ENCODE measurements at regions not wholly inside any gene's neighbourhood (a gene's known extent, or its start where the extent isn't known, plus 50 kb on each side); places are given as distances from the start of the nearest gene placed in this dataset.
"Not testable (repeated sequence)": the region's sequence is repeated elsewhere in the genome, so short reads cannot be mapped to it uniquely, and the experiment has no call there.

DNA sequence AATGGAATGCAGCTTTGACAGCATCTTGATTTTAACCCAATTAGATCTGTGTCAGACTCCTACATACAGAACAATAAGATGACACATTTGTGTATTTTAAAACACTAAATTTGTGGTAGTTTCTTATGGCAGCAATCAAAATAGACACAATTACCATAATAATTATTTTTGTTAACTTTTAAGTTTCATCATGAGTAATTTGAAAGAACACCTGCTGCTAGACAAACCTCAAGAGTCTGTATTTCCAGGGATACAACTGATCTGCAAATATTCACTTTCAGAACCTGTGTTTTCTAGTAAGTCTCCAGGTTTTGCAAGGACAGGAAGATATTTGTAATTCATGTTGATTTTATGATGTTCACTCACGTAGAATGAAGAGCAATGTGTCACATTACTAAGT, 736.8 kb downstream of the DIPK2A start:
- WGBS: 60% methylated on average over 1 of the region's 1 CpG
- Histone ChIP-seq H3K36me3 (no peaks in the 10 kb centered on the region), H3K27ac (no peak overlapping the region), H3K27me3 (replicated peaks; ENCODE audit: insufficient read depth) (no peaks in the 10 kb centered on the region), H3K4me1 (replicated peaks) (no peaks in the 10 kb centered on the region), H3K4me3 (no peak overlapping the region), H3K9me3 (no peaks in the 10 kb centered on the region)
- DNase-seq (ENCODE audit: low spot score): no peak
- intact Hi-C loops (cut with DNase I): no loop called here
- no peak for TF ChIP-seq POLR2AphosphoS5 (IDR thresholded peaks at IDR 0.05)
- TF ChIP-seq, protein P1, sequence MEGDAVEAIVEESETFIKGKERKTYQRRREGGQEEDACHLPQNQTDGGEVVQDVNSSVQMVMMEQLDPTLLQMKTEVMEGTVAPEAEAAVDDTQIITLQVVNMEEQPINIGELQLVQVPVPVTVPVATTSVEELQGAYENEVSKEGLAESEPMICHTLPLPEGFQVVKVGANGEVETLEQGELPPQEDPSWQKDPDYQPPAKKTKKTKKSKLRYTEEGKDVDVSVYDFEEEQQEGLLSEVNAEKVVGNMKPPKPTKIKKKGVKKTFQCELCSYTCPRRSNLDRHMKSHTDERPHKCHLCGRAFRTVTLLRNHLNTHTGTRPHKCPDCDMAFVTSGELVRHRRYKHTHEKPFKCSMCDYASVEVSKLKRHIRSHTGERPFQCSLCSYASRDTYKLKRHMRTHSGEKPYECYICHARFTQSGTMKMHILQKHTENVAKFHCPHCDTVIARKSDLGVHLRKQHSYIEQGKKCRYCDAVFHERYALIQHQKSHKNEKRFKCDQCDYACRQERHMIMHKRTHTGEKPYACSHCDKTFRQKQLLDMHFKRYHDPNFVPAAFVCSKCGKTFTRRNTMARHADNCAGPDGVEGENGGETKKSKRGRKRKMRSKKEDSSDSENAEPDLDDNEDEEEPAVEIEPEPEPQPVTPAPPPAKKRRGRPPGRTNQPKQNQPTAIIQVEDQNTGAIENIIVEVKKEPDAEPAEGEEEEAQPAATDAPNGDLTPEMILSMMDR (IDR thresholded peaks at IDR 0.05): no peak
- TF ChIP-seq POLR2A (IDR thresholded peaks at IDR 0.05): no peak

DNA sequence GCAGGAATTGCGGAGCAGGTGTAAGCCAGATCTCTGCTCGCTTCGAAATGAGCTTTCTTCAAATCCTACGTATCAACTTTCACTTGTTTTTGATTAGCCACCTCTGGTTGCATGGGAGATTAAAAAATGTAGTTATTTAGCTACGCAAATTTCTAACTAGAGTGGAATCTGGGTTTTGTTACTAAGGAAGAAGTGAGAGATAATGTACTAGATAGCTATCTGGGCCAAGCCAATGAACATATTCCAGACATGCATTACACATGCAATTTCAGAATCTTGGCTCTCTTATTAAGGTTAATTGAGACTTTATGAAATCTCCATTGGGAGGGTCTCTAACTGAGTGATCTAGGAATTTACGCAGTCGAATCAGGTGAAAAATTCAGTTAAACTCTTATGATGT, 765.7 kb downstream of the DIPK2A start:
- TF ChIP-seq POLR2AphosphoS5 (IDR thresholded peaks at IDR 0.05): no peak
- TF ChIP-seq POLR2A (IDR thresholded peaks at IDR 0.05): no peak
- TF ChIP-seq, protein P1 (IDR thresholded peaks at IDR 0.05): no peak
- intact Hi-C loops (cut with DNase I): no loop called here
- Histone ChIP-seq H3K4me1 (replicated peaks) (no peaks in the 10 kb centered on the region), H3K27ac (no peak overlapping the region), H3K36me3 (no peaks in the 10 kb centered on the region), H3K9me3 (no peaks in the 10 kb centered on the region), H3K4me3 (no peak overlapping the region), H3K27me3 (replicated peaks; ENCODE audit: insufficient read depth) (no peaks in the 10 kb centered on the region)
- WGBS: 96% methylated on average over 7 of the region's 7 CpGs
- no peak for DNase-seq (ENCODE audit: low spot score)

DNA sequence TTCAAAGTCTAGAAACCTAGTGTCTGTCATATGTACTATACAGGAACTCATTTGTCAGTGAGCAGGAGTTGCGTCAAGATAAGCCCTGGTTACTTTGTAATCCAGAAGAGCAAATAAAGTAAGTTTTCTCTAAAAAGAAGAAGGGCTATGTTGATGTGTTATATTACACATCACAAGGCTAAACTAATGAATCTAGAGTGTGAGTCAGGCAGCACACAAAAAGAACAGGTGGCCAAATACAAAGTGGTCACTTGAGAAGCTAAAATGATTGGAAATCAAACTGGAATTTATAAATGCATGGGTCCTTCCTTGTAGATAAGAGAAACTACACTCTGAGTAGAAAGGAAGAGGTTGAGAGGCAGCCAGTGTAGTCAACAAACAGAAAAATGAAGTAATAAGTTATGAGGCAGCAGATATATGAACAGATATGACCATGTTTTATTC, 771.6 kb downstream of the DIPK2A start:
- intact Hi-C loops (cut with DNase I): no loop called here
- Histone ChIP-seq H3K9me3 (no peaks in the 10 kb centered on the region), H3K36me3 (no peaks in the 10 kb centered on the region), H3K27me3 (replicated peaks; ENCODE audit: insufficient read depth) (no peaks in the 10 kb centered on the region), H3K4me1 (replicated peaks) (no peaks in the 10 kb centered on the region), H3K27ac (no peak overlapping the region), H3K4me3 (no peak overlapping the region)
- no peak for DNase-seq (ENCODE audit: low spot score)
- TF ChIP-seq POLR2A (IDR thresholded peaks at IDR 0.05): no peak
- 74% methylated on average over 1 of the region's 1 CpG for WGBS

DNA sequence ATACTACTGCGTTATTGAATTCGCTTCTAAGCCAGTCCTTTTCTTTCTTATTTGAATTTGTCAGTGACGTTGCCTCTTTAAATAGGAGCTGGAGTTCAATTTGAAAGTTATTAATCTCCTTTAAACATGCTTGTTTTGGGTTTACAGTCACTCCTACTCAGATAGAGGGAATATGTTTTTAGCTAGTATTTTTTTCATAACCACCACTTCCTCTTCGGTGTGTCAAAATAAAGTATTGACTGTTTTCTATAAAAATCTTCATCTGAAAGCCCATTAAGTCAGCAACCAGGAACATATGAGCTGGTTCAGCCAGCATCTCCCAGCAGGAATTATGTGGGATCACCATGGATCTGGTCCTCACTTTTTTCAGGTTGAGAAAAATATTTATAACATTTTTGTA, 772.9 kb downstream of the DIPK2A start:
- Histone ChIP-seq H3K27me3 (replicated peaks; ENCODE audit: insufficient read depth) (no peaks in the 10 kb centered on the region), H3K36me3 (no peaks in the 10 kb centered on the region), H3K4me3 (no peak overlapping the region), H3K9me3 (no peaks in the 10 kb centered on the region), H3K4me1 (replicated peaks) (no peaks in the 10 kb centered on the region), H3K27ac (no peak overlapping the region)
- TF ChIP-seq POLR2AphosphoS5 (IDR thresholded peaks at IDR 0.05): no peak
- TF ChIP-seq, protein P1 (IDR thresholded peaks at IDR 0.05): no peak
- no peak for TF ChIP-seq POLR2A (IDR thresholded peaks at IDR 0.05)
- 81% methylated on average over 4 of the region's 4 CpGs for WGBS
- no peak for DNase-seq (ENCODE audit: low spot score)
- intact Hi-C loops (cut with DNase I): no loop called here

DNA sequence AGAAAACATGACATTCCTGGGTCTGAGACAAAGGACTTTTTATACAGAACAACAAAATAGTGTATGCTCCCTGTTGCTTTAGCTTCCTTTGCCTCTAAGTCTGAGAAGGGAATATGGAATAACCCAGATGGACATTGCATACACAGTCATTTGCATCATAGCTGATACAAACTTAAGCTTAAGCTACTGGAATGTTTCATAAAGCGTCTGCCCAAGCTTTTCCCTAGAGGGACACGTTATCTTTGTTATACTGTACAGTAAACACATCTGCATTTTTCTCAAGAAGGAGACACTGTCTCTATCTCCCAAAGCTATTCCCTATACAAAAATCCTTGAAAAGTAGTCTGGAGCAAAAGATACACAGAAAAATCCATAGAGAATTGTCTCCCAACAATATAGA, 775.0 kb downstream of the DIPK2A start:
- Histone ChIP-seq H3K9me3 (no peaks in the 10 kb centered on the region), H3K36me3 (no peaks in the 10 kb centered on the region), H3K4me3 (no peak overlapping the region), H3K27ac (no peak overlapping the region), H3K27me3 (replicated peaks; ENCODE audit: insufficient read depth) (no peaks in the 10 kb centered on the region), H3K4me1 (replicated peaks) (no peaks in the 10 kb centered on the region)
- WGBS: 73% methylated on average over 2 of the region's 2 CpGs
- DNase-seq (ENCODE audit: low spot score): no peak
- intact Hi-C loops (cut with DNase I): no loop called here
- TF ChIP-seq, protein P1 (IDR thresholded peaks at IDR 0.05): no peak
- TF ChIP-seq POLR2A (IDR thresholded peaks at IDR 0.05): no peak

DNA sequence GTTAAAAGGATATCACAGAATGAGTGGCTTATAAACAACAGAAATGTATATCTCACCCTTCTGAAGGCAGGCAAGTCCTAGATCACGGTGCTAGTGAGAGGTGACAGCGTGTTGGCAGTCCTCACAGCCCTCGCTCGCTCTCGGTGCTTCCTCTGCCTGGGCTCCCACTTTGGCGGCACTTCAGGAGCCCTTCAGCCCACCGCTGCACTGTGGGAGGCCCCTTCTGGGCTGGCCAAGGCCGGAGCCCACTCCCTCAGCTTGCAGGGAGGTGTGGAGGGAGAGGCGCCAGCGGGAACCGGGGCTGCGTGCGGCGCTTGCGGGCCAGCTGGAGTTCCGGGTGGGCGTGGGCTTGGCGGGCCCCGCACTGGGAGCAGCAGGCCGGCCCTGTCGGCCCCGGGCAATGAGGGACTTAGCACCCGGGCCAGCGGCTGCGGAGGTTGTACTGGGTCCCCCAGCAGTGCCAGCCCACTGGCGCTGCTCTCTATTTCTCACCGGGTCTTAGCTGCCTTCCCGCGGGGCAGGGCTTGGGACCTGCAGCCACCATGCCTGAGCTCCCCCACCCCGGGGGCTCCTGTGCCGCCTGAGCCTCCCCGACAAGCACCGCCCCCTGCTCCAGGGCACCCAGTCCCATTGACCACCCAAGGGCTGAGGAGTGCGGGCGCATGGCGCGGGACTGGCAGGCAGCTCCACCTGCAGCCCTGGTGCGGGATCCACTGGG, 778.1 kb downstream of the DIPK2A start:
- intact Hi-C loops (cut with DNase I); H3K9me3 ChIP-seq; DNase-seq (ENCODE audit: low spot score); H3K27me3 ChIP-seq (replicated peaks; ENCODE audit: insufficient read depth); H3K27ac ChIP-seq; H3K36me3 ChIP-seq; H3K4me3 ChIP-seq; H3K4me1 ChIP-seq (replicated peaks): not testable (repeated sequence)
- WGBS: 95% methylated on average over 18 of the region's 38 CpGs
